SK-N-SH (cell line): ENCODE measurements at regions not wholly inside any gene's neighbourhood (a gene's known extent, or its start where the extent isn't known, plus 50 kb on each side); places are given as distances from the start of the nearest gene placed in this dataset.
A peak's percentile ranks its signal among the peaks of the same experiment; 100 is the strongest.

Experiments
- CTCF ChIA-PET: fragments of 300-600, 350-600 bp; formaldehyde crosslinking; extraction: SDS; loops from one replicate; lab custom pipeline; 2021; lab: Yijun Ruan, JAX
- POLR2A ChIA-PET: fragments of 350-600 bp; sonication (Branson Sonifier 250); formaldehyde crosslinking; extraction: SDS; loops from one replicate; lab custom pipeline; 2020; ENCODE audit warnings: antibody characterized with exemption, inconsistent platforms; lab: Yijun Ruan, JAX
- DNase-seq: peaks from one replicate; pipeline ENCODE4 v3.0.0; 2012
- H2AFZ ChIP-seq: fragments of 200-600 bp; sonication (generic); 2 replicates; pipeline ENCODE4 v1.8.1; 2016; ENCODE audit warnings: antibody characterized with exemption, mild to moderate bottlenecking, low read depth
- H3F3A ChIP-seq: fragments of 200-600 bp; sonication (generic); replicated peaks from 2 replicates; pipeline ENCODE3; 2016; ENCODE audit warnings: antibody characterized with exemption, mild to moderate bottlenecking; ENCODE audit not compliant: insufficient read depth
- H3K27ac ChIP-seq, 2 experiments: fragments of 200-500 bp in 1 of 2; fragments of 200-600 bp in 1 of 2; sonication (Bioruptor generic) in 1 of 2; sonication (generic), shearing (Covaris generic) in 1 of 2; 2 replicates each; pipeline versions ENCODE4 v1.5.1 to v1.6.1; 2014 to 2016; ENCODE audit warnings: low read depth in 2 of 2, inconsistent platforms in 1 of 2, low read length in 1 of 2, mild to moderate bottlenecking in 1 of 2, mixed read lengths in 1 of 2
- H3K27me3 ChIP-seq: fragments of 200-600 bp; sonication (generic), shearing (Covaris generic); 2 replicates; pipeline ENCODE4 v1.6.1; 2016; ENCODE audit warnings: mixed run types; ENCODE audit not compliant: insufficient read depth
- H3K36me3 ChIP-seq, 2 experiments: fragments of 200-500 bp in 1 of 2; fragments of 200-600 bp in 1 of 2; sonication (Bioruptor generic) in 1 of 2; sonication (generic) in 1 of 2; replicated peaks in 1 of 2; 2 replicates each; pipeline versions ENCODE3 to v1.5.1; 2014 to 2016; ENCODE audit warnings: low read length in 1 of 2, mild to moderate bottlenecking in 1 of 2; ENCODE audit not compliant: insufficient read depth in 2 of 2, control insufficient read depth in 1 of 2
- H3K4me1 ChIP-seq, 2 experiments: fragments of 200-500 bp in 1 of 2; fragments of 200-600 bp in 1 of 2; sonication (Bioruptor generic) in 1 of 2; sonication (generic), shearing (Covaris generic) in 1 of 2; 2 replicates each; pipeline versions ENCODE4 v1.5.1 to v1.6.1; 2014 to 2016; ENCODE audit warnings: low read depth in 1 of 2, low read length in 1 of 2, mixed run types in 1 of 2; ENCODE audit not compliant: insufficient read depth in 2 of 2, control insufficient read depth in 1 of 2
- H3K4me2 ChIP-seq: fragments of 200-600 bp; sonication (generic), shearing (Covaris generic); 2 replicates; pipeline ENCODE4 v1.6.1; 2017; ENCODE audit warnings: mixed run types
- H3K4me3 ChIP-seq, 2 experiments: fragments of 200-500 bp in 1 of 2; fragments of 200-600 bp in 1 of 2; sonication (Bioruptor generic) in 1 of 2; sonication (generic), shearing (Covaris generic) in 1 of 2; 2 replicates each; pipeline versions ENCODE4 v1.5.1 to v1.8.1; 2014 to 2016; ENCODE audit warnings: low read depth in 2 of 2, inconsistent platforms in 1 of 2, low read length in 1 of 2, mild to moderate bottlenecking in 1 of 2, mixed read lengths in 1 of 2, moderate library complexity in 1 of 2
- H3K79me2 ChIP-seq: fragments of 200-600 bp; sonication (generic); 2 replicates; pipeline ENCODE4 v1.8.1; 2017; ENCODE audit warnings: mild to moderate bottlenecking; ENCODE audit not compliant: insufficient read depth
- H3K9ac ChIP-seq: fragments of 200-600 bp; sonication (generic); 2 replicates; pipeline ENCODE4 v1.6.1; 2017; ENCODE audit warnings: mixed run types
- H3K9me2 ChIP-seq: fragments of 200-600 bp; sonication (generic); 2 replicates; pipeline ENCODE4 v1.6.1; 2017; ENCODE audit warnings: mixed run types
- H3K9me3 ChIP-seq: fragments of 200-600 bp; sonication (generic); 2 replicates; pipeline ENCODE4 v1.6.1; 2017; ENCODE audit warnings: mixed run types, mild to moderate bottlenecking, moderate library complexity
- H4K20me1 ChIP-seq: fragments of 200-600 bp; sonication (generic); 2 replicates; pipeline ENCODE4 v1.6.1; 2017; ENCODE audit warnings: mild to moderate bottlenecking, mixed run types; ENCODE audit not compliant: insufficient read depth
- CHD2 ChIP-seq: fragments of 150-350 bp; IDR thresholded peaks from 2 replicates; pipeline ENCODE4 v1.6.1; 2018; ENCODE audit warnings: low read length; ENCODE audit not compliant: partially characterized antibody
- CTCF ChIP-seq: fragments of 200-600 bp; sonication (generic); IDR thresholded peaks from 2 replicates; pipeline ENCODE4 v1.6.1; 2017; ENCODE audit warnings: antibody characterized with exemption, mild to moderate bottlenecking, moderate library complexity
- EP300 ChIP-seq, 2 experiments: IDR thresholded peaks; 2 replicates each; pipeline versions ENCODE4 v1.4.0 to v1.6.1; 2012; ENCODE audit warnings: borderline replicate concordance in 1 of 2, low read depth in 1 of 2, low read length in 1 of 2
- EZH2phosphoT487 ChIP-seq: fragments of 200-600 bp; sonication (generic); IDR thresholded peaks from 2 replicates; pipeline ENCODE4 v1.6.1; 2017; ENCODE audit warnings: low read depth, mixed run types, mild to moderate bottlenecking, antibody characterized with exemption, moderate library complexity, borderline replicate concordance
- GATA2 ChIP-seq: sonication (generic); formaldehyde crosslinking; IDR thresholded peaks from 2 replicates; pipeline ENCODE4 v1.5.0; 2020; ENCODE audit warnings: mild to moderate bottlenecking, missing genetic modification reagents
- MXI1 ChIP-seq: IDR thresholded peaks from 2 replicates; pipeline ENCODE4 v1.6.1; 2012; ENCODE audit warnings: mild to moderate bottlenecking, low read depth, low read length, improper control_type of control experiment
- NFIC ChIP-seq: IDR thresholded peaks from 2 replicates; pipeline ENCODE4 v1.4.0; 2012; ENCODE audit warnings: borderline replicate concordance
- POLR2AphosphoS5 ChIP-seq: IDR thresholded peaks from 2 replicates; pipeline ENCODE4 v1.6.1; 2012; ENCODE audit warnings: low read depth, low read length
- RAD21 ChIP-seq: IDR thresholded peaks from 2 replicates; pipeline ENCODE4 v1.6.1; 2012; ENCODE audit warnings: mild to moderate bottlenecking, low read length
- REST ChIP-seq: IDR thresholded peaks from 2 replicates; pipeline ENCODE4 v1.6.1; 2012; ENCODE audit warnings: mild to moderate bottlenecking, low read depth, low read length, moderate library complexity
- TCF12 ChIP-seq: IDR thresholded peaks from 2 replicates; pipeline ENCODE4 v1.4.0; 2012
- YY1 ChIP-seq: IDR thresholded peaks from 2 replicates; pipeline ENCODE4 v1.4.0; 2012; ENCODE audit warnings: low read depth, mild to moderate bottlenecking
- WGBS: methylation state at CpG from one replicate; pipeline ENCODE4 v1.1.6; 2017; ENCODE audit warnings: low lambda C conversion rate; 5-methylcytosine and 5-hydroxymethylcytosine counted together
- TF ChIP-seq, protein P1 (sequence below): IDR thresholded peaks from 2 replicates; pipeline ENCODE4 v1.4.0; 2012; ENCODE audit warnings: low read depth, borderline replicate concordance

- TF ChIP-seq CTCF (no peak), EZH2phosphoT487 (no peak), YY1 (no peak), GATA2 (CRISPR knock-in tag) (no peak), POLR2AphosphoS5 (no peak)
These were observed 58.7 kb downstream of the RMI2 start (continued) for GRCh38 chr16:11403920-11404319.

DNA sequence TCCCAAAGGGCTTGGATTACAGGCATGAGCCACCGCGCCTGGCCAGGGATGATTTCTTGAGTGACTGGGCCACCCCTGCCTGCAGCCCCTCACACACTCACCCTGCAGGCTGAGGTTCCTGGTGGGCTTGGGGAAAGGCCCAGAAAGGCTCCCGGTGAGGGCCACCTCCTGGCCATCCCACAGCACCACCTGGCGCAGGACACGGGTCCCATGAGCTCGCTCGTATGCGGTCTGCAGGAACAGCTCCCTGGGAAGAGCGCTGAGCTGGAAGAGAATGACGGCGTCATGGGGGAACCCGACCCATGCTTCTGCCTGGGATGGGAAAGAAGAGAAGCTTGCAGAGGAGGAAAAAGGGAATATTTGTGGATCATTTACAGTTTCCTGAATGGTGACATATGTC, 59.3 kb downstream of the RMI2 start:
- H3K9me3 ChIP-seq, result no peaks in the 10 kb centered on the region
- H3K36me3 ChIP-seq, result no peaks in the 10 kb centered on the region
- POLR2A ChIA-PET, result no interaction called here
- no peak overlapping the region for H3K9ac ChIP-seq
- H2AFZ ChIP-seq, result no peak overlapping the region
- H3K4me3 ChIP-seq, result no peak overlapping the region
- H4K20me1 ChIP-seq, result no peaks in the 10 kb centered on the region
- H3K4me1 ChIP-seq, result peaks cover 3 to 19% of the 10 kb centered on the region in 2 experiments
- H3K27me3 ChIP-seq, result no peaks in the 10 kb centered on the region
- TF ChIP-seq MXI1, result no peak
- no peak for TF ChIP-seq CHD2
- TF ChIP-seq EP300 (IDR thresholded peaks at IDR 0.05; ENCODE audit: borderline replicate concordance in 1 of 2, low read depth in 1 of 2, low read length in 1 of 2), result no peak
- no peaks in the 10 kb centered on the region for H3F3A ChIP-seq
- no peak overlapping the region for H3K4me2 ChIP-seq
- no peak overlapping the region for H3K27ac ChIP-seq
- WGBS, result 90% methylated on average over 12 of the region's 12 CpGs
- DNase-seq, result no peak
- CTCF ChIA-PET, result interaction anchor here (0.6 to 11.5 kb wide), 11 partner anchors 7 to 441 kb away, joined by 3 to 107 read pairs (median 7); no protein-coding TSS in a partner anchor
- no peaks in the 10 kb centered on the region for H3K79me2 ChIP-seq
- no peaks in the 10 kb centered on the region for H3K9me2 ChIP-seq

DNA sequence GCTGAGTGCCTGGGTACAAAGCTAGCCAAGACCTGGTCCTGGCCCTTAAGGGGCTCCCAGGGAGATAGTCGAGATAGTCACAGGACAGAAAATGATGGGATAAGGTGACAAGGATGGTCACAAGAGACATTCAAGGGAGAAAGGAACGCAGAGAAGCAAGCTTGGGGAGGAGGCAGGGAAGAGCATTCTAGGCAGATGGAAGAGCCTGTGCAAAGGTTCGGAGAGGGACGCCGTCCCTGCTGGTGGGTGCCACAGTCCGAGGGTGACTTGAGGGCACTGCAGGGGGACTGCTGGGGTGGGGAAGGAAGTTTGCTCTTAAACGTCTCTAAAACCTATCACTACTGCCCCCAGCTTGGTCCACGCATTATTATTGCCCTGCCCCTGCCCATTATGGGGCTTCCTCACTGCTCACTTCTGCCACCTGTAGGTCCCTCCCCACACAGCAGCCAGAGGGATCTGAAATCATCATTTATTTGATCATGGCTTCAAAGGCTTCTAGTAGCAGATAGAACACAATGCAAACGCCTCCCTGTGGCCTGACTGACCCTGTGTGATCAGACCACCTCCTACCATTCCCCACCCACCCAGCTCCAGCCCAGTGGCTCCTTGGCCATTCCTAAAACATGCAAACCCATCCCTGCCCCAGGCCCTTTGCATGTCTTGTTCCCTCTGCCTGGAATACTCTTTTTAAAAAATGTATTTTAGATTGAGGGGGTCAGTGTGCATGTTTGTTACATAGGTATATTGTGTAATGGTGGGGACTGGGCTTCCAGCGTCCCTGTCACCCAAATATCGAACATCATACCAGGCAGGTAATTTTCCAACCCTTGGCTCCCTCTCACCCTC, 60.3 kb downstream of the RMI2 start:
- H3K4me3 ChIP-seq, result no peak overlapping the region
- H4K20me1 ChIP-seq, result no peaks in the 10 kb centered on the region
- H3K4me2 ChIP-seq, result no peak overlapping the region
- H3K4me1 ChIP-seq, result peaks cover 7 to 24% of the 10 kb centered on the region in 2 experiments
- 67% methylated on average over 11 of the region's 11 CpGs for WGBS
- no peaks in the 10 kb centered on the region for H3K27me3 ChIP-seq
- H3K36me3 ChIP-seq, result no peaks in the 10 kb centered on the region
- no peak overlapping the region for H3K27ac ChIP-seq
- no peaks in the 10 kb centered on the region for H3K79me2 ChIP-seq
- CTCF ChIA-PET, result interaction anchor here (0.6 to 11.5 kb wide), 18 partner anchors 8 to 657 kb away, joined by 3 to 107 read pairs (median 6); no protein-coding TSS in a partner anchor
- H3K9me2 ChIP-seq, result no peaks in the 10 kb centered on the region
- H3K9ac ChIP-seq, result no peak overlapping the region
- no peaks in the 10 kb centered on the region for H3K9me3 ChIP-seq
- POLR2A ChIA-PET, result no interaction called here
- no peak overlapping the region for H2AFZ ChIP-seq
- H3F3A ChIP-seq, result no peaks in the 10 kb centered on the region
- DNase-seq, result peak; percentile 59
- TF ChIP-seq CTCF (peak; percentile 60), RAD21 (peak; percentile 30; the same call in 1 of the 2 replicates), GATA2 (CRISPR knock-in tag) (no peak), POLR2AphosphoS5 (no peak), EP300 (IDR thresholded peaks at IDR 0.05; ENCODE audit: borderline replicate concordance in 1 of 2, low read depth in 1 of 2, low read length in 1 of 2) (no peak), TCF12 (no peak), NFIC (no peak), REST (no peak)
- TF ChIP-seq, protein P1, sequence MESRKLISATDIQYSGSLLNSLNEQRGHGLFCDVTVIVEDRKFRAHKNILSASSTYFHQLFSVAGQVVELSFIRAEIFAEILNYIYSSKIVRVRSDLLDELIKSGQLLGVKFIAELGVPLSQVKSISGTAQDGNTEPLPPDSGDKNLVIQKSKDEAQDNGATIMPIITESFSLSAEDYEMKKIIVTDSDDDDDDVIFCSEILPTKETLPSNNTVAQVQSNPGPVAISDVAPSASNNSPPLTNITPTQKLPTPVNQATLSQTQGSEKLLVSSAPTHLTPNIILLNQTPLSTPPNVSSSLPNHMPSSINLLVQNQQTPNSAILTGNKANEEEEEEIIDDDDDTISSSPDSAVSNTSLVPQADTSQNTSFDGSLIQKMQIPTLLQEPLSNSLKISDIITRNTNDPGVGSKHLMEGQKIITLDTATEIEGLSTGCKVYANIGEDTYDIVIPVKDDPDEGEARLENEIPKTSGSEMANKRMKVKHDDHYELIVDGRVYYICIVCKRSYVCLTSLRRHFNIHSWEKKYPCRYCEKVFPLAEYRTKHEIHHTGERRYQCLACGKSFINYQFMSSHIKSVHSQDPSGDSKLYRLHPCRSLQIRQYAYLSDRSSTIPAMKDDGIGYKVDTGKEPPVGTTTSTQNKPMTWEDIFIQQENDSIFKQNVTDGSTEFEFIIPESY, result no peak
